HUES48 (cell line): ENCODE measurements at regions not wholly inside any gene's neighbourhood (a gene's known extent, or its start where the extent isn't known, plus 50 kb on each side); places are given as distances from the start of the nearest gene placed in this dataset.

Source experiments
- H3K27ac ChIP-seq: one replicate; pipeline ENCODE4 v1.7.0; 2013; ENCODE audit warnings: low read depth, low read length, inconsistent platforms
- H3K27me3 ChIP-seq: 2 replicates; pipeline ENCODE4 v1.6.1; 2013; ENCODE audit warnings: mild to moderate bottlenecking, low read length; ENCODE audit not compliant: control insufficient read depth, insufficient read depth
- H3K36me3 ChIP-seq: 2 replicates; pipeline ENCODE4 v1.6.1; 2013; ENCODE audit warnings: low read length; ENCODE audit not compliant: control insufficient read depth, insufficient read depth
- H3K4me1 ChIP-seq: 2 replicates; pipeline ENCODE4 v1.6.1; 2013; ENCODE audit warnings: mild to moderate bottlenecking, low read length; ENCODE audit not compliant: control insufficient read depth, insufficient read depth
- H3K4me3 ChIP-seq: 2 replicates; pipeline ENCODE4 v1.5.1; 2013; ENCODE audit warnings: mild to moderate bottlenecking, low read depth, low read length
- H3K9ac ChIP-seq: 2 replicates; pipeline ENCODE4 v1.6.1; 2013; ENCODE audit warnings: mild to moderate bottlenecking, low read depth, low read length, moderate library complexity
- H3K9me3 ChIP-seq: 2 replicates; pipeline ENCODE4 v1.6.1; 2013; ENCODE audit warnings: low read length; ENCODE audit not compliant: control insufficient read depth, insufficient read depth

GRCh38 chr4:135545616-135546317, 1344.2 kb upstream of the PABPC4L start:
- H3K9me3 ChIP-seq, result no peaks in the 10 kb centered on the region
- H3K27me3 ChIP-seq, result no peaks in the 10 kb centered on the region
- H3K4me1 ChIP-seq, result no peaks in the 10 kb centered on the region
- H3K9ac ChIP-seq, result no peak overlapping the region
- no peak overlapping the region for H3K4me3 ChIP-seq
- H3K27ac ChIP-seq, result no peak overlapping the region
- no peaks in the 10 kb centered on the region for H3K36me3 ChIP-seq

GRCh38 chr4:135538698-135539097, 1337.1 kb upstream of the PABPC4L start:
- no peaks in the 10 kb centered on the region for H3K4me1 ChIP-seq
- H3K9me3 ChIP-seq, result no peaks in the 10 kb centered on the region
- H3K27me3 ChIP-seq, result no peaks in the 10 kb centered on the region
- no peaks in the 10 kb centered on the region for H3K36me3 ChIP-seq
- H3K9ac ChIP-seq, result no peak overlapping the region
- no peak overlapping the region for H3K4me3 ChIP-seq
- H3K27ac ChIP-seq, result no peak overlapping the region

GRCh38 chr4:135533053-135533452, 1331.5 kb upstream of the PABPC4L start:
- Histone ChIP-seq H3K9me3 (no peaks in the 10 kb centered on the region), H3K4me1 (no peaks in the 10 kb centered on the region), H3K9ac (no peak overlapping the region), H3K36me3 (no peaks in the 10 kb centered on the region), H3K27ac (no peak overlapping the region), H3K4me3 (no peak overlapping the region), H3K27me3 (no peaks in the 10 kb centered on the region)

DNA sequence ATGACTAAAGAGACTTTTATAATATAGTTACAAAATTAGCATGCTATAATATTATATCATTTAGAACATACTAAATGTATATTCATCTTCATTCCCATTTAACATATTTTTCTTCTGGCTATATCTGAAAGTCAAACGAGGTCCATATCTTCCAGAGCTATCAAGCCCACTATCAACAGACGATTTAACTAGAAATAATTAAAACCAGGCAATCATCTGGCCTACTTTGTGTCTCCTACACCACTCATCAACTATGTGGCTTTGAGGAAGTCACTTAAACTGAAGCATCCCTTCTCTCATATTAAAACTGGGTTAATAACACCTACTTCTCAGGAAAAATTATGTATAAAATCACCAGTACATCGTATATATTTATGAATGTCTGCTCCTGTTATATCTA, 1330.5 kb upstream of the PABPC4L start:
- H3K4me1 ChIP-seq, result no peaks in the 10 kb centered on the region
- H3K9me3 ChIP-seq, result no peaks in the 10 kb centered on the region
- H3K9ac ChIP-seq, result no peak overlapping the region

GRCh38 chr4:135515295-135515694, 1313.7 kb upstream of the PABPC4L start:
- Histone ChIP-seq H3K9ac (no peak overlapping the region), H3K4me1 (no peaks in the 10 kb centered on the region), H3K27me3 (no peaks in the 10 kb centered on the region), H3K9me3 (no peaks in the 10 kb centered on the region), H3K27ac (no peak overlapping the region), H3K4me3 (no peak overlapping the region), H3K36me3 (no peaks in the 10 kb centered on the region)

More for the DNA sequence above, 1330.5 kb upstream of the PABPC4L start:
- Histone ChIP-seq H3K4me3 (no peak overlapping the region), H3K27me3 (no peaks in the 10 kb centered on the region), H3K27ac (no peak overlapping the region), H3K36me3 (no peaks in the 10 kb centered on the region)

DNA sequence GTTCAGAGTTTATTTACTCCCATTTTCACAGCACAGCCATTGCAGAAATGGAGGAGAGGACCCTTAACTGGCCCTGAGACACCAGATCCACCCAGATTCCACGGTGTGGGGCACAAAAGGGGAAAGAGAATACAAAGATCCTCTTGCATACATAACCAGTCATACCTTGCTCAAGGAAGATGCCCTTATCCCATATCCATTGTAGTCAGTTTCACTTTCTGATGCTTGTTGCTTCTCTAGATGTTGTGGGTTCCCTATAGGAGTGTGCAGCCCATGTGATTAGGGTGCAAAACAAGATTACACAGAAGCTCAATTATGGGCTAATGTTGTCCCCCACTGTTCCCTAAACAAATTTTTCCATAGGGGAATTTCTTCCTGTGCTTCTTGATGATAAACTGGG, 1309.0 kb upstream of the PABPC4L start:
- no peaks in the 10 kb centered on the region for H3K27me3 ChIP-seq
- H3K4me3 ChIP-seq, result no peak overlapping the region
- no peaks in the 10 kb centered on the region for H3K4me1 ChIP-seq
- no peak overlapping the region for H3K27ac ChIP-seq
- H3K9me3 ChIP-seq, result no peaks in the 10 kb centered on the region
- no peaks in the 10 kb centered on the region for H3K36me3 ChIP-seq
- no peak overlapping the region for H3K9ac ChIP-seq

- Histone ChIP-seq H3K9ac (no peak overlapping the region), H3K4me3 (no peak overlapping the region), H3K9me3 (no peaks in the 10 kb centered on the region), H3K36me3 (no peaks in the 10 kb centered on the region), H3K4me1 (no peaks in the 10 kb centered on the region), H3K27me3 (no peaks in the 10 kb centered on the region), H3K27ac (no peak overlapping the region)
These were observed 1306.6 kb upstream of the PABPC4L start for GRCh38 chr4:135508006-135508714.

- Histone ChIP-seq H3K36me3 (no peaks in the 10 kb centered on the region), H3K4me3 (no peak overlapping the region), H3K4me1 (0 out of 2 replicates have a peak, but pooled peaks cover 9% of the 10 kb centered on the region), H3K9ac (no peak overlapping the region), H3K27ac (no peak overlapping the region), H3K27me3 (no peaks in the 10 kb centered on the region), H3K9me3 (no peaks in the 10 kb centered on the region)
These were observed 1296.1 kb upstream of the PABPC4L start for GRCh38 chr4:135497563-135498152.

- Histone ChIP-seq H3K4me3 (no peak overlapping the region), H3K9ac (no peak overlapping the region), H3K27ac (no peak overlapping the region), H3K36me3 (no peaks in the 10 kb centered on the region), H3K9me3 (no peaks in the 10 kb centered on the region), H3K4me1 (0 out of 2 replicates have a peak, but pooled peaks cover 4% of the 10 kb centered on the region), H3K27me3 (no peaks in the 10 kb centered on the region)
These were observed 1290.8 kb upstream of the PABPC4L start for GRCh38 chr4:135492439-135492838.

- Histone ChIP-seq H3K9me3 (no peaks in the 10 kb centered on the region), H3K4me3 (no peak overlapping the region), H3K9ac (no peak overlapping the region)
These were observed 1283.8 kb upstream of the PABPC4L start for GRCh38 chr4:135485371-135485770.

DNA sequence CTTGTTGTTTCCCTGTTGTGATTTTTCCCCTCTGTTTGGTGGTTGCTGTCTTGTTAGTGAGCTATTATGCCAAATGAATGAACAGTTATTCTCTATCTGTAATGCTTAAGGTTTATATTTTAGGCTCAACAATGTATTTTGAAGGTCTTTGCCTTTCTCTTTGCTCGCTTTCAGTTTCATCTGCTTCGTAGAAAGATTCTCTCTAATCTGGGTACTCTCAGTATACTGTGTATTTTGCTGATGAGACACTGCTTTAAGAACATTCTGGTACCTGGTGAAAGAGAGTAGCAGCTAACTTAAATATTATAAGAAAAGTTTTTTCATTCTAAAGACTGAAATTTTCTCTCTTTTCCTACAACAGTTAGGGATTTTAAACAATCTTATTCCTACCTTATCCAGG, 1274.7 kb upstream of the PABPC4L start:
- no peak overlapping the region for H3K27ac ChIP-seq
- no peaks in the 10 kb centered on the region for H3K9me3 ChIP-seq
- no peak overlapping the region for H3K4me3 ChIP-seq
- H3K9ac ChIP-seq, result no peak overlapping the region
- H3K36me3 ChIP-seq, result no peaks in the 10 kb centered on the region
- H3K4me1 ChIP-seq, result no peaks in the 10 kb centered on the region
- no peaks in the 10 kb centered on the region for H3K27me3 ChIP-seq

More at GRCh38 chr4:135485371-135485770, 1283.8 kb upstream of the PABPC4L start:
- Histone ChIP-seq H3K27me3 (no peaks in the 10 kb centered on the region), H3K27ac (no peak overlapping the region), H3K4me1 (no peaks in the 10 kb centered on the region), H3K36me3 (no peaks in the 10 kb centered on the region)
